Activated CD8-positive, alpha-beta memory T cell treated with anti-CD3 and anti-CD28 coated beads for 48 hours (primary cell): ENCODE measurements at regions not wholly inside any gene's neighbourhood (a gene's known extent, or its start where the extent isn't known, plus 50 kb on each side); places are given as distances from the start of the nearest gene placed in this dataset.
"Not testable (repeated sequence)": the region's sequence is repeated elsewhere in the genome, so short reads cannot be mapped to it uniquely, and the experiment has no call there.

Source experiments
- DNase-seq, 3 experiments: peaks; one replicate each; pipeline ENCODE4 v3.0.0-alpha.2; 2020; ENCODE audit warnings: low read depth in 2 of 3, low spot score in 2 of 3

DNA sequence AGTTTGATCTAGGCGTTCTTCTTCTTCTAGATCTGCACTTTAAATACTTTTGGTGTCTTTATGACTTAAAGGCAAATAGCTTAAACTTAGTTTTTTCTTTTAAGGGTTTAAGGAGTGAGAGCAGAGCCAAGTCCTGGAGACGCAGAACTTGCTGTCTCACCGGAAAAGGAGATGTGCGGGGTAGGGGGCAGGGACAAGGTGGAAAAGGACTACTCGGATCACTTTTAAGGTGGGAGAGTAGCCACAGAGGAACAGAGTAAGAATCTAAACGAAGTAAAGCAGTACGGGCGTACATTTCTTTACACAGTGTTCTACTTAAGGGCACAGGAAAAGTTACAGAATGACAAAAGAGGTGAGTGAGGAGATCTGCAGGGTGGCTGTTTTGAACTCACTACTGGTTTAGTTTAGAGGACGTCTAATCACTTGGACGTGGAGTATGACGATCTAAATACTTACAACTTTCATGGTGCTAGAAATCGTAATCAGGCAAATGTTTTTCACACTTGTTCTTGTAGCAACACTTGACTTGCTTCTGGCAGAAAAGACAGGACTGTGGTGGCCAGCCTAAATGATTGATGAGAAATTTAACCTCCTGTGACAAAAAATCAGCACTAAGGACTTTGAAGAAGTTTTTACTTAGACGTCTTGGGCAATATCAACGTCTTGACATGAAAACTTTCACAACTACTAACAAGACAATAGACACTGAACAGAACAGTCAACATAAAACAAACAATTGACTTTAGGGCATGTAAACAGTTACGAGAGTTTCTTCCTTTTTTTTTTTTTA is 127.0 kb downstream of the ART5 start:
- not testable (repeated sequence) for DNase-seq

DNA sequence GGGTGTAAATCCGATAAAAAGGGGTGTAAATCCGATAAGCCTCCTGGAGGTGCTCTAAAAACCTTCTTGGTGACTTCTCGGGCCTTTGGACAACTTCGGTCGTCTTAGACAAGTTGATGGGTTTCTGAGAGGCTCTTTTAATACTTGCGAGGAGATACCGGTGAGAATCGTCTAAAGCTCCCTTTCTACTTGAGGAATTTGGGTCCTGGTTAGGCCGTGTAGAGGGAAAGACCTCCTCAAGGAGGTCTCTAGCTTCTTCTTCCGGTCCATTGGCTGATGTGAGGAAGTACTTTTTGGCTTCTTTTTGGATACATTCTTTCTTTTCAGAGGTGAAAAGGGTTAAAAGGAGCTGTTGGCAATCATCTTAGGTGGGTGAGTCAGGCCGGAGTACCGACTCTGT is 128.5 kb downstream of the ART5 start:
- not testable (repeated sequence) for DNase-seq

- DNase-seq, result not testable (repeated sequence)
Measured at GRCh38 chr11:3512751-3513150, 129.0 kb downstream of the ART5 start.

DNA sequence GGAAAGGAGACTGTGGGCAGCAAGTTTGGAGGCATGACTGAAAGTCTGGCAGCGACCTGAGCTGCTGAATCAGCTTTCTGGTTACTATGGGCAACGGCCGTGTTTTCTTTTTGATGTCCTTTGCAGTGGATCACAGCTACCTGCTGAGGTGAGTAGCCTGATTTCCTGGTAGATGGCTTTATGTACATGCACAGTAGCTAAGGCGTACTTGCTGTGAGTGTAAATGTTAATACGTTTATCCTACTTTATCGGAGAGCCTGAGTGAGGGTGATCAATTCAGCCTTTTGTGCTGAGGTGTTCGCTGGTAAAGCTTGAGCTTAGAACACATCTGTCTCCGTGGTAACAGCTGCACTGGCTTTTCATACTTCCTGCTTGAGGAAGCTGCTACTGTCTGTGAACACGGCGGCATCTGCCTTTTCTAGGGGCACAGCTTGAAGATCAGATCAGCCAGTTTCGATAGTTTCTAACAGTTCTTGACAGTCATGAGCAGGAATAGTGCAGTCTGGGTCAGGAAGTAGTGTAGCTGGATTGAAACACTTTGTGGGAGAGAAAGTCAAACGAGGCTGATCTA is 129.6 kb downstream of the ART5 start:
- DNase-seq, result not testable (repeated sequence)

- not testable (repeated sequence) for DNase-seq
Measured at GRCh38 chr11:3511416-3512132, 130.2 kb downstream of the ART5 start.

- DNase-seq, result not testable (repeated sequence)
Measured at GRCh38 chr11:3509563-3509962, 130.6 kb upstream of the ZNF195 start.

DNA sequence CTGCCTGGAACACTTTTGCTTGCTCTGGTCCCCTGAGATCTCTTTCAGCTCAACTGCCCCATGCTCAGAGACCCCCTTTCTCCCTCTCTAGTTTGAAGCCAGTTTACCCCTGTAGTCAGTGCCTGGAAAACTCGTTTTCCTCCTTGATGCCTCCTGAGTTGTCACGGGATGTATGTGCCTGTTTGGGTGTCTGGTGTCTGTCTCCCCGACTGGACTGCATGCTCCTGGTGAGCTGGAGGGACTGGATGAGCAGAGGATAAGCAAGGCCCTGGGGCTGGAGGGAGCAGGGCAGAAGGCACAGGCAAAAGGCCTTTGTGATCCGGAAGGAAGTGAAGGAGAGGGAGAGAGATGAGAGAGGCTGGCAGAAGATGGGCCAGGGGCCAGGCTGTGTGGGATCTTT is 120.3 kb upstream of the ZNF195 start:
- not testable (repeated sequence) for DNase-seq

GRCh38 chr11:3498356-3498755 is 119.4 kb upstream of the ZNF195 start:
- DNase-seq, result not testable (repeated sequence)

GRCh38 chr11:3493152-3493551 is 114.2 kb upstream of the ZNF195 start:
- not testable (repeated sequence) for DNase-seq

GRCh38 chr11:3488003-3488402 is 109.1 kb upstream of the ZNF195 start:
- DNase-seq, result not testable (repeated sequence)

DNA sequence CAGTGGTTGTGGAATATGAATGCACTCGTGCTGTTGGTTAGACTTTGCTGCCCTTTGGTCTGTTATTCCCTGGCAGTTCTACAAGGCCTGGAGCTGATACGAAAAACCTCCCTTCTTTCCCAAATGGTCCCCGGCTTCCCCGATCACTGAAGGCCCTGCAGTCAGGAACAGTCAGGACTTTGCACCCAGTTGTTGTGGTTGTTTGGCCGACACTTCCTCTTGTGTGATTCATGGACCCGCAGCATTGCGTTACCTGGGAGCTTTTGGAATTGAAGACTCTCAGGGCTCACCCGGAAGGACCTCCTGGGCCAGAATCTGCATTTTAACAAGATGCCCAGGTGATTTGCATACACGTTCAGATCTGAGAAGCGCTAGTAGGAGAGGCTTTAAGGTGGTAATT is 106.8 kb upstream of the ZNF195 start:
- DNase-seq, result not testable (repeated sequence)

GRCh38 chr11:3476937-3477885 is 98.3 kb upstream of the ZNF195 start:
- DNase-seq, result not testable (repeated sequence)

GRCh38 chr11:3476084-3476936 is 97.4 kb upstream of the ZNF195 start:
- not testable (repeated sequence) for DNase-seq

DNA sequence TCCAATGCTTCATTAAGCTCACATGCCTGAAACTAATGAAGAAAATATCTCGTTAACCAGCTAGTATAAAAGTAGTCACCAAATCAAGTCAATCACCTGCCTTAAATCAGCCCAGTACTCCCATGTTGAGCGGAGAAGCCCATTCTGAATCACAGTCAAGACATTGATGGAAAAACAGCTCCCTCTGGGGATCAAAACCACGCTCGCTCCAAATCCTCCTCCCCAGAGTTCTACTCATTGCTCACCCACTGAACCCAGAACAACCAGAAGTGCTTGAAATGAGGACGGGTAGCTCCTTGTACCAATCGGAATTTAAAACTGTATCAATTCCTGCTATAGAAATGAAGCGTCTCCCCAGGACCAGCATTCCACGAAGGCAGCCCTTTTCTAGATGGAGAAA is 90.0 kb upstream of the ZNF195 start:
- not testable (repeated sequence) for DNase-seq

DNA sequence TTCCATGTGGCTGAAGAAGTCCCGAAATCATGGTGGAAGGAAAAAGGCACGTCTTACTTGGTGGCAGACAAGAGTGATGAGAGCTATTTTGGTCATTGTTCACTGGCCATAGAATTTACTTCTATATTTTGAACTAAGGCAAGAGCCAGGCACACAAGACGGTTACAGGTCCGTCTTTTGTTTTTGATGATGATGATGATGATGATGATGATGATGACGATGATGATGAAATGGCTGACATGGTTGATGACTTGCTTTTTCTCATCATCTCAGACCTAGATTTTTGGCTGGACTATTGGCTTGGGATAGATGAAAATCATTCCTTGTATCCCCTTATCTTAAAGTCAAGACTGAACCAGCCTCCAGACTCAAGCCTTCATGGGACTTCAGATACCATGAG is 88.7 kb upstream of the ZNF195 start:
- not testable (repeated sequence) for DNase-seq

GRCh38 chr11:3455666-3456065 is 76.7 kb upstream of the ZNF195 start:
- DNase-seq, result not testable (repeated sequence)

GRCh38 chr11:3454844-3455243 is 75.9 kb upstream of the ZNF195 start:
- DNase-seq, result peak; percentile 6 to 16 (median 9)

GRCh38 chr11:3453596-3454256 is 74.8 kb upstream of the ZNF195 start:
- not testable (repeated sequence) for DNase-seq

DNA sequence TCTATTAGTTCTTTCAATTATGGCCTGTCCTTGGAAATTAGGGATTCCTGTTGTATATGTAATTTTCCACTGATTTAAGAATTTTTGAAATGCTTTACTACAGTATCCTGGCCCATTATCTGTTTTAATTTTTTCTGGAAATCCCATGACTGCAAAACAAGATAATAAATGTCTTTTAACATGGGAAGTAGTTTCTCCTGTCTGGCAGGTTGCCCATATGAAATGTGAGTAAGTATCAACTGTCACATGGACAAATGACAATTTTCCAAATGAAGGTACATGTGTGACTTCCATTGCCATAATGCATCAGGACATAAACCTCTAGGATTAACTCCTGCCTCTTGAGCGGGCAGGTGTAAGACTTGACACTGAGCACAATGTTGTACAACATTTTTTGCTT is 71.9 kb upstream of the ZNF195 start:
- not testable (repeated sequence) for DNase-seq
